ENCODE measurements at regions not wholly inside any gene's neighbourhood (a gene's known extent, or its start where the extent isn't known, plus 50 kb on each side); places are given as distances from the start of the nearest gene placed in this dataset.

DNA sequence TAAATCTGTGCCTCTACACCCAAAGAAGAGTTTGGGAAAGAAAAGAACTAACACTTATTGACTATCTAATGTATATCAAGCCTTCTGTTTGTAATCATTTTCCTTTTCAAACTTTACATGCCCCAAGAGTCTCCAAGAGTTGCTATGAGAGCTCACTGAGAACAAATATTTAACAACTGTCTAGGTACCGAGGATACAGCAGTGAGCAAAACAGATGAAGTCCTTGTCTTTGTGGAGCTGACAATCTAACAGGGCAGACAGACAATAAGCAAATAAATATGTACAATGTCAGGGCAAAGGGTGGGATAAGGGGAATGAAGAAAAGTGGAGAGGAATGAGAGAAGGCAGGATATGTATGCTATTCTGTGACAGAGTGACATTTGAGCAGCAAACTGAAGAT lies 64.8 kb upstream of the KSR1 start:
- FAIRE-seq (no peak), DNase-seq (ENCODE audit: low spot score) (no peak)

DNA sequence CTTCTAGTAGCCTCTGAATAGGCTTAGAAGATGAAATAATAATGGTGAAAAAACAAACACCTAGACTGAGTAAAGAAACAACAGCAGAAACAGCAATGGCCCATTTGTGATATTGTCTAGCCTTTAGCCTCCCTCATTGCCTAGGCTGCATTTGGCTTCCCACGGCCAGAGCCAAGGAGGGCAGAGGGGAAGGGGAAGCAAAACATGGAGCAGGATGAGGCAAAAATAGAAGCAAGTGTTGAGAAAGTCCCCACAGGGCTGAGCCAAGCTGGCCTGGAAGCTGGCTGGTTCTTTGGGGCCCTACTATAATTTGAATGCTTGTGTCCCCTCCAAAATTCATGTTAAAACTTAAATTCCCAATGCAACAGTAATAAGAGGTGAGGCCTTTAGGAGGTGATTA lies 60.2 kb upstream of the KSR1 start:
- no peak for FAIRE-seq
- no peak for DNase-seq (ENCODE audit: low spot score)

DNA sequence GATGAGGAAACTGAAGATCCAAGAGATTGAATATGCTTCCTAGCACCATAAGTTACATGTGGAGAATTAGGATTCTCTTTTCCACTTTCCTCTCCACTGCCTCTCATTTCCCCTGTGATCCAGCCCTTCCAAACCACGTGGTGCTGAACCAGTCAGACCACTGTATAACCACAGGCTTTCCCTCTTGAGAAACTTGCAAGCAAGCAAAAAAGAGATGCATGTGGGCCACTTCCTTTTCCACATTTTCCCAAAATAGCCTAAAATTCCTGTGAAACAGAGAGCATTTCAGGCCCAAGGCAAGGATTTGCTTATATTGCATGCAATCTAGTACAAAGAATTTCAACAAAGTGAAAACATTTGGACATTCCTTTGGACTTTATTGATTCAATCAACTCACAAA lies 59.3 kb upstream of the KSR1 start:
- DNase-seq (ENCODE audit: low spot score) = no peak
- no peak for FAIRE-seq

DNA sequence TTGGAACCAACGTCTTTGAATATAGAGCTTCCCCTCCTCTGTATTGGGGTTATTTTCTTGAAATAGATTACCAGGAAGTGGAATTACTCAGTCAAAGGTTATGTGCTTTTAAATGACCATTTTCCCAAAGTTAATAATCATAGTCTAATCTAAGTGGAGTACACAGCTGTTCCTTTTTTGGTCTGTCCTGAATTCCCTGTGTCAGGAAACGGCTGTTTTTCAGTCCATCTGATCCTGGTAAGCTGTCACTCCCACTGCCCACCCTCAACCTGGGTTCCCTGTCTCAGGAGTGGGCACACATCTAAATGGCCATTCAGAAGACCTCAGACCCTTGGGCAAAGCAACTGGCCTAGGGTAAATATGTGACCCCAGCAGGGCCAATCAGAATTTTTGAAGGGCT lies 57.6 kb upstream of the KSR1 start:
- FAIRE-seq = no peak

DNA sequence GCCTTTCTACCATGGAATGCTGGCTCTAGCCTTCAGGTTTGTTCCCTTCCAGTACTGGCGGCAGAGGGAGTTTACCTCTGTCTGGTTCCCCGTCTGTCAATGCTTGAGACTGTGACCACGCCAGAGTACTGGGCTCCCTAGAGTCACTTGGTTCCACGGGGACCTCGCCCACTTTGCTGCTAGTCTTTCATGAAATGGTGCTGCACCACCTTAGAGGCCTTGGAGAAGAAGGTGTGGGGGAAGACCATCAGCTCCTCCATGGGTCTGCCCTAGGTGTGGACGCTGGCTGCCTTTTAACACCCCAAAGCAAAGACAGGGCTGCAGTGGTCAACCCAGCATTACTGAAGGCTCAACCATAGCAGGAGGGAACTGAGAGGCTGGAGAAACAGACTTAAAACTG lies 55.3 kb upstream of the KSR1 start:
- no peak for FAIRE-seq
- DNase-seq (ENCODE audit: low spot score) = no peak

More for the DNA sequence above, 57.6 kb upstream of the KSR1 start:
- DNase-seq (ENCODE audit: low spot score) = no peak

DNA sequence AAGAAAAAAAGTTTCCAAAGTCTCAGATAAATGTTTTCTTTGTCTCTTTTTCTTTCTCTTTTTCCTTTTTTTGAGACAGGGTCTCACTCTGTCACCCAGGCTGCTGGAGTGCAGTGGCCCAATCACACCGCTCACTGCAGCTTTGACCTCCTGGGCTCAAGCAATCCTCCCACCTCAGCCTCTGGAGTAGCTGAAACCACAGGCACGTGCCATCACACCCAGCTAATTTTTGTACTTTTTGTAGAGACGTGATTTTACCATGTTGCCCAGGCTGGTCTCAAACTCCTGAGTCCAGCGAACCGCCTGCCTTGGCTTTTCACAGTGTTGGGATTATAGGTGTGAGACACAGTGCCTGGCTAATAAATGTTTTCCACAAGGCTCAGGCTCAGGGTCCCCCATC lies 53.3 kb upstream of the KSR1 start:
- DNase-seq (ENCODE audit: low spot score) (no peak), FAIRE-seq (no peak)

DNA sequence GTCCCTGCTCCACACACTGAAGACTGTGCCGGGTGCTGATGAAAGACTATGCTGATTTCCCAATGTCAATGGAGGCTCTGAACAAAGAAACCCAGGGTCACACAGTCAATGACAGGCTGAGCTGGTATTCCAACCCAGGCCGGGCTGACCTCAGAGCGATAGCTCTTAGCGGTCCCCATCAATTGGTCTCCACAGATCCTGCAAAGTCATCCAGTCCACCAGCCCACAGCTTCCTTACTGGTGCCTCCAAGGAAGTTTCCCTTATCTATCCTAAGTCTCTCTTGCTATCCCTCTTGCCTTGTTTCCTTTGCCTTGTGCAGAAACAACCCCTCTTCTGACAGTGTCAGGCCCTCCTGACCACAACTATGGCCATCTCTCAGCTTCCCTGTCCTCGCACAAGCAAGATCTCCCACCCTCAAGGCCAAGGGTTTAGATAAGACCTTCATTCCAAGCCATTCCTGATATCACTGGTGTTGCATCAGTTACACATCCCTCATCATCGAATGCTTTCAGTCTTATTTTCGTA lies 52.7 kb upstream of the KSR1 start:
- no peak for DNase-seq (ENCODE audit: low spot score)
- FAIRE-seq = no peak

DNA sequence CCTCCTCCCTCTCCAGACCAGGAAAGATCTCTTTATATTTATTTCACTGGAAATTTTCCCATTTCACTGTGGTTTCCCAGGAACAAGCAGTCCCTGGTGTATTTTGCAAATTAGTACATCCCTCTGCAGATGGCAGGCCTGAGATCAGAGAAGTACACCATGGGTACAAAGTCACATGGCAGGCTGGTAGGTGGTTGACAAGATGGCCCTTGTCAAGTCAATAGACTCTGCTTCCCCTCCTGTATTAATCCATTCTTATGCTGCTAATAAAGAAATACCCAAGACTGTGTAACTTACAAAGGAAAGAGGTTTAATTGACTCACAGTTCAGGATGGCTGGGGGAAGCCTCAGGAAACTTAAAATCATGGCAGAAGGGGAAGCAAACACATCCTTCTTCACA lies 51.6 kb upstream of the KSR1 start:
- no peak for DNase-seq (ENCODE audit: low spot score)
- FAIRE-seq = no peak

Data from RCC 7860 (cell line).